ENCODE measurements at regions not wholly inside any gene's neighbourhood (a gene's known extent, or its start where the extent isn't known, plus 50 kb on each side); places are given as distances from the start of the nearest gene placed in this dataset.

- Histone ChIP-seq H3K4me3 (ENCODE audit: extremely low read depth in 1 of 4, insufficient read depth in 2 of 4, low read depth in 3 of 4, low read length in 4 of 4) (no peak overlapping the region), H2BK120ac (replicated peaks; ENCODE audit: low read depth, low read length) (no peak overlapping the region), H3K18ac (ENCODE audit: extremely low read depth, low read length) (no peak overlapping the region), H3K4me2 (ENCODE audit: insufficient read depth in 1 of 2, low read depth in 2 of 2, low read length in 2 of 2) (no peak overlapping the region), H4K8ac (ENCODE audit: extremely low read depth, insufficient read depth, low read length) (no peak overlapping the region), H3K14ac (ENCODE audit: insufficient read length) (no peak overlapping the region), H2AFZ (ENCODE audit: low read length) (no peak overlapping the region), H3K23me2 (ENCODE audit: low read depth, low read length) (no peaks in the 10 kb centered on the region), H4K5ac (ENCODE audit: insufficient read length, low read depth, low read length) (no peak overlapping the region), H3K27me3 (replicated peaks in 1 of 4; ENCODE audit: control insufficient read depth in 3 of 4, extremely low read depth in 1 of 4, insufficient read depth in 3 of 4, low read length in 3 of 4) (no peaks in the 10 kb centered on the region), H4K91ac (replicated peaks; ENCODE audit: insufficient read length, low read length) (no peak overlapping the region), H3K56ac (replicated peaks; ENCODE audit: insufficient read length, low read depth, low read length) (no peak overlapping the region), H2BK12ac (ENCODE audit: low read depth, low read length) (no peak overlapping the region), H3K4me1 (replicated peaks in 1 of 4; ENCODE audit: control insufficient read depth in 3 of 4, insufficient read depth in 4 of 4, low read length in 3 of 4) (no peaks in the 10 kb centered on the region), H3K23ac (ENCODE audit: insufficient read length) (no peak overlapping the region), H2AK5ac (ENCODE audit: low read depth, low read length) (no peak overlapping the region), H3K4ac (replicated peaks; ENCODE audit: insufficient read length, low read depth, low read length) (no peak overlapping the region), H2BK5ac (ENCODE audit: low read depth, low read length) (no peak overlapping the region), H3K79me2 (ENCODE audit: control insufficient read depth in 1 of 2, insufficient read depth in 2 of 2, low read length in 2 of 2) (no peaks in the 10 kb centered on the region), H3K9ac (replicated peaks in 1 of 4; ENCODE audit: extremely low read depth in 1 of 4, low read depth in 3 of 4, low read length in 3 of 4) (no peak overlapping the region), H3K27ac (ENCODE audit: low read depth, low read length) (no peak overlapping the region), H3K36me3 (ENCODE audit: control insufficient read depth in 2 of 4, insufficient read depth in 4 of 4, low read length in 3 of 4) (no peaks in the 10 kb centered on the region), H3K9me3 (ENCODE audit: insufficient read depth in 2 of 2, low read depth in 1 of 2, low read length in 1 of 2) (no peaks in the 10 kb centered on the region), H4K20me1 (replicated peaks in 1 of 2; ENCODE audit: control insufficient read depth in 1 of 2, insufficient read depth in 2 of 2, low read length in 2 of 2) (no peaks in the 10 kb centered on the region), H2BK15ac (ENCODE audit: low read length) (no peak overlapping the region), H3K79me1 (ENCODE audit: low read depth, low read length) (no peaks in the 10 kb centered on the region), H2BK20ac (ENCODE audit: low read length) (no peak overlapping the region)
- ChIA-PET CTCF (ENCODE audit: partially characterized antibody) (interaction anchor here (1.0 kb wide), 1 partner anchor 273 kb away, joined by 3 read pairs; no protein-coding TSS in a partner anchor), POLR2A (ENCODE audit: partially characterized antibody) (no interaction called here)
- DNase-seq (ENCODE audit: low read depth in 1 of 2, low spot score in 2 of 2): no peak
- TF ChIP-seq RAD21 (IDR thresholded peaks at IDR 0.05 in 1 of 2, conservative IDR thresholded peaks at IDR 0.05 in 1 of 2; ENCODE audit: low read depth in 2 of 2, low read length in 2 of 2) (no peak), E2F6 (IDR thresholded peaks at IDR 0.05) (no peak), CHD2 (IDR thresholded peaks at IDR 0.05; ENCODE audit: low read length) (no peak), HDAC6 (IDR thresholded peaks at IDR 0.05; ENCODE audit: low read depth, low read length) (no peak), TAF1 (IDR thresholded peaks at IDR 0.05; ENCODE audit: low read depth, low read length) (no peak), HDAC2 (IDR thresholded peaks at IDR 0.05; ENCODE audit: borderline replicate concordance in 1 of 2, low read depth in 2 of 2, low read length in 2 of 2) (no peak)
- no peak for FAIRE-seq
Observed at GRCh38 chr2:155645791-155646190, 686.7 kb downstream of the NR4A2 start.

All from H1 (cell line).